ENCODE measurements at regions not wholly inside any gene's neighbourhood (a gene's known extent, or its start where the extent isn't known, plus 50 kb on each side); places are given as distances from the start of the nearest gene placed in this dataset.

GRCh38 chr2:104788742-104789455 is 65.0 kb upstream of the POU3F3 start:
- peaks cover 13% of the 10 kb centered on the region for H3K27me3 ChIP-seq (ENCODE audit: insufficient read depth, low read length)
- H3K79me2 ChIP-seq (ENCODE audit: insufficient read depth, low read length): no peaks in the 10 kb centered on the region
- POLR2A ChIA-PET: no interaction called here

GRCh38 chr2:104790100-104790811 is 63.7 kb upstream of the POU3F3 start:
- no peaks in the 10 kb centered on the region for H3K9me2 ChIP-seq (ENCODE audit: insufficient read depth)
- H3K4me1 ChIP-seq (ENCODE audit: control insufficient read depth in 1 of 2, insufficient read depth in 2 of 2, low read length in 2 of 2): no peaks in the 10 kb centered on the region
- no peak overlapping the region for H3K4me2 ChIP-seq (ENCODE audit: low read length)
- ChIA-PET POLR2A (no interaction called here), RAD21 (ENCODE audit: low non-redundant PET in 1 of 2, low total read pairs in 2 of 2, uncharacterized antibody in 2 of 2, unreplicated experiment in 2 of 2) (no interaction called here), CTCF (no interaction called here)
- H3K27ac ChIP-seq (ENCODE audit: low read depth, low read length): no peak overlapping the region
- no peak overlapping the region for H3K9ac ChIP-seq (ENCODE audit: low read length)
- no peaks in the 10 kb centered on the region for H3K36me3 ChIP-seq (ENCODE audit: control insufficient read depth in 1 of 2, insufficient read depth in 2 of 2, low read length in 2 of 2)
- H3K9me3 ChIP-seq (ENCODE audit: control insufficient read depth in 1 of 2, insufficient read depth in 1 of 2, low read depth in 1 of 2, low read length in 2 of 2): no peaks in the 10 kb centered on the region
- no TSS peak for BruUV-seq (replicated peaks)
- DNase-seq (ENCODE audit: low read depth, low spot score) (no peak), ATAC-seq (no peak)
- intact Hi-C loops (cut with micrococcal nuclease): no loop called here
- no peak overlapping the region for H2AFZ ChIP-seq (ENCODE audit: low read depth, low read length, poor library complexity, severe bottlenecking)
- H3K4me3 ChIP-seq (replicated peaks in 1 of 2; ENCODE audit: low read depth in 1 of 2, low read length in 2 of 2): no peak overlapping the region
- H3K79me2 ChIP-seq (ENCODE audit: insufficient read depth, low read length): no peaks in the 10 kb centered on the region
- peaks cover 26% of the 10 kb centered on the region for H3K27me3 ChIP-seq (ENCODE audit: insufficient read depth, low read length)
- no peaks in the 10 kb centered on the region for H4K20me1 ChIP-seq (ENCODE audit: insufficient read depth)
- TF ChIP-seq EZH2 (IDR thresholded peaks at IDR 0.05): no peak
- TF ChIP-seq ZBTB33 (IDR thresholded peaks at IDR 0.05; ENCODE audit: extremely low read depth, insufficient replicate concordance, low read length): no peak
- no peak for TF ChIP-seq SP1 (IDR thresholded peaks at IDR 0.05; ENCODE audit: low read depth)
- no peak for TF ChIP-seq TCF7L2 (IDR thresholded peaks at IDR 0.05; ENCODE audit: borderline replicate concordance, extremely low read depth, insufficient read depth, insufficient read length)
- no peak for TF ChIP-seq EGR1 (IDR thresholded peaks at IDR 0.05; ENCODE audit: low read depth)
- TF ChIP-seq SIN3A (IDR thresholded peaks at IDR 0.05; ENCODE audit: low read depth): no peak
- TF ChIP-seq MAX (IDR thresholded peaks at IDR 0.05): no peak
- TF ChIP-seq EZH2phosphoT487 (IDR thresholded peaks at IDR 0.05; ENCODE audit: borderline replicate concordance): no peak
- TF ChIP-seq POLR2A (IDR thresholded peaks at IDR 0.05; ENCODE audit: borderline replicate concordance, extremely low read depth, insufficient read depth, insufficient read length): no peak
- no peak for TF ChIP-seq REST (IDR thresholded peaks at IDR 0.05; ENCODE audit: low read depth)
- TF ChIP-seq ELF1 (IDR thresholded peaks at IDR 0.05; ENCODE audit: borderline replicate concordance, low read depth): no peak

More at GRCh38 chr2:104788742-104789455, 65.0 kb upstream of the POU3F3 start:
- Histone ChIP-seq H3K4me2 (ENCODE audit: low read length) (no peak overlapping the region), H3K27ac (ENCODE audit: low read depth, low read length) (no peak overlapping the region), H3K9me2 (ENCODE audit: insufficient read depth) (no peaks in the 10 kb centered on the region), H3K4me1 (ENCODE audit: control insufficient read depth in 1 of 2, insufficient read depth in 2 of 2, low read length in 2 of 2) (no peaks in the 10 kb centered on the region), H2AFZ (ENCODE audit: low read depth, low read length, poor library complexity, severe bottlenecking) (no peak overlapping the region), H3K9me3 (ENCODE audit: control insufficient read depth in 1 of 2, insufficient read depth in 1 of 2, low read depth in 1 of 2, low read length in 2 of 2) (no peaks in the 10 kb centered on the region), H3K4me3 (replicated peaks in 1 of 2; ENCODE audit: low read depth in 1 of 2, low read length in 2 of 2) (no peak overlapping the region), H4K20me1 (ENCODE audit: insufficient read depth) (no peaks in the 10 kb centered on the region), H3K9ac (ENCODE audit: low read length) (no peak overlapping the region), H3K36me3 (ENCODE audit: control insufficient read depth in 1 of 2, insufficient read depth in 2 of 2, low read length in 2 of 2) (no peaks in the 10 kb centered on the region)
- TF ChIP-seq POLR2A (IDR thresholded peaks at IDR 0.05; ENCODE audit: borderline replicate concordance, extremely low read depth, insufficient read depth, insufficient read length) (no peak), ZNF274 (IDR thresholded peaks at IDR 0.05; ENCODE audit: low read depth, low read length) (no peak), RAD21 (IDR thresholded peaks at IDR 0.05; ENCODE audit: low read depth) (no peak)
- no peak for DNase-seq (ENCODE audit: low read depth, low spot score)
- RAD21 ChIA-PET (ENCODE audit: low non-redundant PET in 1 of 2, low total read pairs in 2 of 2, uncharacterized antibody in 2 of 2, unreplicated experiment in 2 of 2): no interaction called here
- CTCF ChIA-PET: no interaction called here
- BruUV-seq (replicated peaks): no TSS peak
- no peak for ATAC-seq
- intact Hi-C loops (cut with micrococcal nuclease): no loop called here
